ENCODE measurements at regions not wholly inside any gene's neighbourhood (a gene's known extent, or its start where the extent isn't known, plus 50 kb on each side); places are given as distances from the start of the nearest gene placed in this dataset.

GRCh38 chr7:137110535-137110934 lies 233.0 kb downstream of the PTN start:
- TF ChIP-seq CTCF (IDR thresholded peaks at IDR 0.05): no peak
- no peak for TF ChIP-seq POLR2A (IDR thresholded peaks at IDR 0.05)
